SK-N-SH treated with all-trans-retinoic acid at 6 μM for 48 hours (cell line): ENCODE measurements at regions not wholly inside any gene's neighbourhood (a gene's known extent, or its start where the extent isn't known, plus 50 kb on each side); places are given as distances from the start of the nearest gene placed in this dataset.

Source experiments
- ATAC-seq: fragments of 200-7000 bp; cut with Tn5 transposase; 3 replicates; pipeline ENCODE4 v1.9.1; 2020; ENCODE audit warnings: mild to moderate bottlenecking, moderate library complexity
- ARNTL ChIP-seq: fragments of 450-650 bp; formaldehyde crosslinking; IDR thresholded peaks from 2 replicates; pipeline ENCODE4 v1.5.0; 2020; ENCODE audit warnings: low read depth, mild to moderate bottlenecking, moderate library complexity, borderline replicate concordance
- BACH2 ChIP-seq: fragments of 250-450 bp; sonication (Bioruptor Pico); IDR thresholded peaks from 2 replicates; pipeline ENCODE4 v1.9.0; 2021; ENCODE audit warnings: mild to moderate bottlenecking, borderline replicate concordance
- CSDC2 ChIP-seq: fragments of 250-450 bp; sonication (Bioruptor Pico); IDR thresholded peaks from 2 replicates; pipeline ENCODE4 v1.5.0; 2020; ENCODE audit warnings: mild to moderate bottlenecking, moderate library complexity
- ESRRG ChIP-seq: fragments of 250-450 bp; sonication (Bioruptor Pico); IDR thresholded peaks from 2 replicates; pipeline ENCODE4 v1.6.1; 2021; ENCODE audit warnings: mild to moderate bottlenecking
- GLIS3 ChIP-seq: fragments of 250-450 bp; sonication (Bioruptor Pico); IDR thresholded peaks from 2 replicates; pipeline ENCODE4 v1.5.0; 2020; ENCODE audit warnings: mild to moderate bottlenecking, moderate library complexity
- OSR1 ChIP-seq: fragments of 250-450 bp; sonication (Bioruptor Pico); IDR thresholded peaks from 2 replicates; pipeline ENCODE4 v1.8.0; 2022; ENCODE audit warnings: moderate library complexity, mild to moderate bottlenecking, inconsistent platforms
- POU6F1 ChIP-seq: fragments of 250-450 bp; sonication (Bioruptor Pico); IDR thresholded peaks from 2 replicates; pipeline ENCODE4 v1.8.0; 2021; ENCODE audit warnings: low read depth, mild to moderate bottlenecking, moderate library complexity, borderline replicate concordance
- PPARA ChIP-seq: fragments of 250-450 bp; sonication (Bioruptor Pico); IDR thresholded peaks from 2 replicates; pipeline ENCODE4 v1.5.0; 2020; ENCODE audit warnings: mild to moderate bottlenecking, borderline replicate concordance
- RARB ChIP-seq: fragments of 250-450 bp; sonication (Bioruptor Pico); IDR thresholded peaks from 2 replicates; pipeline ENCODE4 v1.8.0; 2021; ENCODE audit warnings: mild to moderate bottlenecking, moderate library complexity
- SNAI2 ChIP-seq: fragments of 250-450 bp; sonication (Bioruptor Pico); IDR thresholded peaks from 2 replicates; pipeline ENCODE4 v1.5.0; 2020; ENCODE audit warnings: mild to moderate bottlenecking, moderate library complexity
- TCF4 ChIP-seq: fragments of 250-450 bp; sonication (Bioruptor Pico); IDR thresholded peaks from 2 replicates; pipeline ENCODE4 v1.8.0; 2021; ENCODE audit warnings: mild to moderate bottlenecking, moderate library complexity, borderline replicate concordance
- TOX ChIP-seq: fragments of 250-450 bp; sonication (Bioruptor Pico); IDR thresholded peaks from 2 replicates; pipeline ENCODE4 v1.8.0; 2021; ENCODE audit warnings: mild to moderate bottlenecking, moderate library complexity, borderline replicate concordance
- ZFP30 ChIP-seq: fragments of 450-650 bp; formaldehyde crosslinking; IDR thresholded peaks from 2 replicates; pipeline ENCODE4 v1.5.0; 2022; ENCODE audit warnings: mild to moderate bottlenecking, moderate library complexity
- ZNF565 ChIP-seq: fragments of 450-650 bp; formaldehyde crosslinking; conservative IDR thresholded peaks from 2 replicates; pipeline ENCODE4 v1.5.0; 2020; ENCODE audit warnings: low read depth, mild to moderate bottlenecking, moderate library complexity
- ZNF8 ChIP-seq: fragments of 450-650 bp; formaldehyde crosslinking; IDR thresholded peaks from 2 replicates; pipeline ENCODE4 v1.5.0; 2020; ENCODE audit warnings: mild to moderate bottlenecking, moderate library complexity
- TF ChIP-seq, protein P1 (sequence below): fragments of 250-450 bp; sonication (Bioruptor Pico); IDR thresholded peaks from 2 replicates; pipeline ENCODE4 v1.5.1; 2021; ENCODE audit warnings: mild to moderate bottlenecking, moderate library complexity
- TF ChIP-seq, protein P2 (sequence below): fragments of 250-450 bp; sonication (Bioruptor Pico); IDR thresholded peaks from 2 replicates; pipeline ENCODE4 v1.5.1; 2020; ENCODE audit warnings: low read depth, mild to moderate bottlenecking, moderate library complexity
- TF ChIP-seq, protein P3 (sequence below): fragments of 250-450 bp; sonication (Bioruptor Pico); IDR thresholded peaks from 2 replicates; pipeline ENCODE4 v1.8.0; 2020; ENCODE audit warnings: mild to moderate bottlenecking, moderate library complexity, borderline replicate concordance
- TF ChIP-seq, protein P4 (sequence below): fragments of 250-450 bp; sonication (Bioruptor Pico); IDR thresholded peaks from 2 replicates; pipeline ENCODE4 v1.5.0; 2020; ENCODE audit warnings: mild to moderate bottlenecking, moderate library complexity

- TF ChIP-seq TOX (no peak), SNAI2 (no peak), PPARA (CRISPR knock-in tag) (no peak), ZNF8 (no peak), GLIS3 (CRISPR knock-in tag) (no peak), OSR1 (CRISPR knock-in tag) (no peak), ZFP30 (CRISPR knock-in tag) (no peak), CSDC2 (CRISPR knock-in tag) (no peak), BACH2 (CRISPR knock-in tag) (no peak), ARNTL (CRISPR knock-in tag) (no peak), ESRRG (CRISPR knock-in tag) (no peak), ZNF565 (CRISPR knock-in tag) (no peak), TCF4 (CRISPR knock-in tag) (no peak)
- TF ChIP-seq, protein P1, sequence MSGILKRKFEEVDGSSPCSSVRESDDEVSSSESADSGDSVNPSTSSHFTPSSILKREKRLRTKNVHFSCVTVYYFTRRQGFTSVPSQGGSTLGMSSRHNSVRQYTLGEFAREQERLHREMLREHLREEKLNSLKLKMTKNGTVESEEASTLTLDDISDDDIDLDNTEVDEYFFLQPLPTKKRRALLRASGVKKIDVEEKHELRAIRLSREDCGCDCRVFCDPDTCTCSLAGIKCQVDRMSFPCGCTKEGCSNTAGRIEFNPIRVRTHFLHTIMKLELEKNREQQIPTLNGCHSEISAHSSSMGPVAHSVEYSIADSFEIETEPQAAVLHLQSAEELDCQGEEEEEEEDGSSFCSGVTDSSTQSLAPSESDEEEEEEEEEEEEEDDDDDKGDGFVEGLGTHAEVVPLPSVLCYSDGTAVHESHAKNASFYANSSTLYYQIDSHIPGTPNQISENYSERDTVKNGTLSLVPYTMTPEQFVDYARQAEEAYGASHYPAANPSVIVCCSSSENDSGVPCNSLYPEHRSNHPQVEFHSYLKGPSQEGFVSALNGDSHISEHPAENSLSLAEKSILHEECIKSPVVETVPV (CRISPR knock-in tag), result no peak
- TF ChIP-seq, protein P2, sequence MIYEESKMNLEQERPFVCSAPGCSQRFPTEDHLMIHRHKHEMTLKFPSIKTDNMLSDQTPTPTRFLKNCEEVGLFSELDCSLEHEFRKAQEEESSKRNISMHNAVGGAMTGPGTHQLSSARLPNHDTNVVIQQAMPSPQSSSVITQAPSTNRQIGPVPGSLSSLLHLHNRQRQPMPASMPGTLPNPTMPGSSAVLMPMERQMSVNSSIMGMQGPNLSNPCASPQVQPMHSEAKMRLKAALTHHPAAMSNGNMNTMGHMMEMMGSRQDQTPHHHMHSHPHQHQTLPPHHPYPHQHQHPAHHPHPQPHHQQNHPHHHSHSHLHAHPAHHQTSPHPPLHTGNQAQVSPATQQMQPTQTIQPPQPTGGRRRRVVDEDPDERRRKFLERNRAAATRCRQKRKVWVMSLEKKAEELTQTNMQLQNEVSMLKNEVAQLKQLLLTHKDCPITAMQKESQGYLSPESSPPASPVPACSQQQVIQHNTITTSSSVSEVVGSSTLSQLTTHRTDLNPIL (CRISPR knock-in tag), result no peak
- TF ChIP-seq, protein P3, sequence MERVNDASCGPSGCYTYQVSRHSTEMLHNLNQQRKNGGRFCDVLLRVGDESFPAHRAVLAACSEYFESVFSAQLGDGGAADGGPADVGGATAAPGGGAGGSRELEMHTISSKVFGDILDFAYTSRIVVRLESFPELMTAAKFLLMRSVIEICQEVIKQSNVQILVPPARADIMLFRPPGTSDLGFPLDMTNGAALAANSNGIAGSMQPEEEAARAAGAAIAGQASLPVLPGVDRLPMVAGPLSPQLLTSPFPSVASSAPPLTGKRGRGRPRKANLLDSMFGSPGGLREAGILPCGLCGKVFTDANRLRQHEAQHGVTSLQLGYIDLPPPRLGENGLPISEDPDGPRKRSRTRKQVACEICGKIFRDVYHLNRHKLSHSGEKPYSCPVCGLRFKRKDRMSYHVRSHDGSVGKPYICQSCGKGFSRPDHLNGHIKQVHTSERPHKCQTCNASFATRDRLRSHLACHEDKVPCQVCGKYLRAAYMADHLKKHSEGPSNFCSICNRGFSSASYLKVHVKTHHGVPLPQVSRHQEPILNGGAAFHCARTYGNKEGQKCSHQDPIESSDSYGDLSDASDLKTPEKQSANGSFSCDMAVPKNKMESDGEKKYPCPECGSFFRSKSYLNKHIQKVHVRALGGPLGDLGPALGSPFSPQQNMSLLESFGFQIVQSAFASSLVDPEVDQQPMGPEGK, result no peak
Observed at GRCh38 chr3:110253794-110254193, 817.8 kb upstream of the NECTIN3 start.

GRCh38 chr3:110254591-110254990 lies 817.0 kb upstream of the NECTIN3 start:
- no peak for TF ChIP-seq TCF4 (CRISPR knock-in tag)
- no peak for TF ChIP-seq RARB
- TF ChIP-seq SNAI2, result no peak
- TF ChIP-seq, protein P4, sequence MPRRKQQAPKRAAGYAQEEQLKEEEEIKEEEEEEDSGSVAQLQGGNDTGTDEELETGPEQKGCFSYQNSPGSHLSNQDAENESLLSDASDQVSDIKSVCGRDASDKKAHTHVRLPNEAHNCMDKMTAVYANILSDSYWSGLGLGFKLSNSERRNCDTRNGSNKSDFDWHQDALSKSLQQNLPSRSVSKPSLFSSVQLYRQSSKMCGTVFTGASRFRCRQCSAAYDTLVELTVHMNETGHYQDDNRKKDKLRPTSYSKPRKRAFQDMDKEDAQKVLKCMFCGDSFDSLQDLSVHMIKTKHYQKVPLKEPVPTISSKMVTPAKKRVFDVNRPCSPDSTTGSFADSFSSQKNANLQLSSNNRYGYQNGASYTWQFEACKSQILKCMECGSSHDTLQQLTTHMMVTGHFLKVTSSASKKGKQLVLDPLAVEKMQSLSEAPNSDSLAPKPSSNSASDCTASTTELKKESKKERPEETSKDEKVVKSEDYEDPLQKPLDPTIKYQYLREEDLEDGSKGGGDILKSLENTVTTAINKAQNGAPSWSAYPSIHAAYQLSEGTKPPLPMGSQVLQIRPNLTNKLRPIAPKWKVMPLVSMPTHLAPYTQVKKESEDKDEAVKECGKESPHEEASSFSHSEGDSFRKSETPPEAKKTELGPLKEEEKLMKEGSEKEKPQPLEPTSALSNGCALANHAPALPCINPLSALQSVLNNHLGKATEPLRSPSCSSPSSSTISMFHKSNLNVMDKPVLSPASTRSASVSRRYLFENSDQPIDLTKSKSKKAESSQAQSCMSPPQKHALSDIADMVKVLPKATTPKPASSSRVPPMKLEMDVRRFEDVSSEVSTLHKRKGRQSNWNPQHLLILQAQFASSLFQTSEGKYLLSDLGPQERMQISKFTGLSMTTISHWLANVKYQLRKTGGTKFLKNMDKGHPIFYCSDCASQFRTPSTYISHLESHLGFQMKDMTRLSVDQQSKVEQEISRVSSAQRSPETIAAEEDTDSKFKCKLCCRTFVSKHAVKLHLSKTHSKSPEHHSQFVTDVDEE, result no peak
- no peak for TF ChIP-seq POU6F1 (CRISPR knock-in tag)
- TF ChIP-seq, protein P2 (CRISPR knock-in tag), result no peak
- no peak for TF ChIP-seq TOX
- TF ChIP-seq, protein P1 (CRISPR knock-in tag), result no peak
- TF ChIP-seq OSR1 (CRISPR knock-in tag), result no peak
- no peak for TF ChIP-seq ZNF565 (CRISPR knock-in tag)
- TF ChIP-seq, protein P3, result no peak
- no peak for TF ChIP-seq ESRRG (CRISPR knock-in tag)
- no peak for TF ChIP-seq ZNF8
- TF ChIP-seq CSDC2 (CRISPR knock-in tag), result no peak
- ATAC-seq, result no peak

More at GRCh38 chr3:110253794-110254193, 817.8 kb upstream of the NECTIN3 start:
- no peak for ATAC-seq
